ENCODE measurements at regions not wholly inside any gene's neighbourhood (a gene's known extent, or its start where the extent isn't known, plus 50 kb on each side); places are given as distances from the start of the nearest gene placed in this dataset.

DNA sequence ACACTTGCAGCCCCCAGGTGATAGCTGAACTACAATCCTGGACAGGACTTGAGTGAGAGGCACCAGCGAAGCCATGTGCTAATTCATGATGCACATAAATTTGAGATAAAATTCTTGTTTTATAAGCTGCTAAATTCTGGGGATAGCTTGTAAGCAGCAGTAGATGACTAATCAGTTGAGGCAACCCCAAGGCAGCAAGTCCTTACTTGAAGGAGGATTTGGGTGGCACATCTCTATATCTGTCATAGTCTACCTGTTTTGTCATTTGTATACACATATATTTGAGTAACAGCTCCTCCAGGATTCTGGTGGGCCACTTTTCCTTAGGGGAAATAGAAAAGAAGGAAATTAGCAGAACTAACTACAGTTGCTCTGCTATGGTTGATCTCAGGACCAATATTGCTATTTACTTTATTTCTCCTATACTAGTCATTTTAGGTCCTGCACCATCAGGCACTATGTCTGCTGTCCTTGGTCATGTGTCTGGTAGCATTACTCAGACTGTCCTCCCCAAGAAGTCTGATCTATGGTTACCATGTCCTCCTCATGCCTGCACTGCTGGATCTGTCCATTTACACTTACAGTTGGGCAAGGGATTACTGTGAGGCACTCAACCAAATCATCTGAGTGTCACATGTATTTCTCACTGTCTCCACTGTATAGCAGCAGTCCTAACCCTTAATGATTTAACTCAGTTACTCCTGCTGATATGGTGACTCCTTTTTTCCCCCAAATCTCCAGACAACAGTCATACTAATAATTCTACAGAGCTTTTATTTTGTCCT lies 436.0 kb upstream of the CWC22 start:
- DNase-seq (ENCODE audit: low read depth) = no peak
- no peak overlapping the region for H3K4me3 ChIP-seq (ENCODE audit: low read depth, low read length)
- TF ChIP-seq, protein P1, sequence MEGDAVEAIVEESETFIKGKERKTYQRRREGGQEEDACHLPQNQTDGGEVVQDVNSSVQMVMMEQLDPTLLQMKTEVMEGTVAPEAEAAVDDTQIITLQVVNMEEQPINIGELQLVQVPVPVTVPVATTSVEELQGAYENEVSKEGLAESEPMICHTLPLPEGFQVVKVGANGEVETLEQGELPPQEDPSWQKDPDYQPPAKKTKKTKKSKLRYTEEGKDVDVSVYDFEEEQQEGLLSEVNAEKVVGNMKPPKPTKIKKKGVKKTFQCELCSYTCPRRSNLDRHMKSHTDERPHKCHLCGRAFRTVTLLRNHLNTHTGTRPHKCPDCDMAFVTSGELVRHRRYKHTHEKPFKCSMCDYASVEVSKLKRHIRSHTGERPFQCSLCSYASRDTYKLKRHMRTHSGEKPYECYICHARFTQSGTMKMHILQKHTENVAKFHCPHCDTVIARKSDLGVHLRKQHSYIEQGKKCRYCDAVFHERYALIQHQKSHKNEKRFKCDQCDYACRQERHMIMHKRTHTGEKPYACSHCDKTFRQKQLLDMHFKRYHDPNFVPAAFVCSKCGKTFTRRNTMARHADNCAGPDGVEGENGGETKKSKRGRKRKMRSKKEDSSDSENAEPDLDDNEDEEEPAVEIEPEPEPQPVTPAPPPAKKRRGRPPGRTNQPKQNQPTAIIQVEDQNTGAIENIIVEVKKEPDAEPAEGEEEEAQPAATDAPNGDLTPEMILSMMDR (IDR thresholded peaks at IDR 0.05; ENCODE audit: insufficient read depth, low read length) = no peak

- TF ChIP-seq, protein P1 (IDR thresholded peaks at IDR 0.05; ENCODE audit: insufficient read depth, low read length) = no peak
- DNase-seq (ENCODE audit: low read depth) = no peak
These were observed 412.1 kb upstream of the CWC22 start for GRCh38 chr2:180419212-180419611.

GRCh38 chr2:180416627-180417026 lies 409.5 kb upstream of the CWC22 start:
- TF ChIP-seq, protein P1 (IDR thresholded peaks at IDR 0.05; ENCODE audit: insufficient read depth, low read length) = no peak
- DNase-seq (ENCODE audit: low read depth) = no peak
- no peak overlapping the region for H3K4me3 ChIP-seq (ENCODE audit: low read depth, low read length)

More at GRCh38 chr2:180419212-180419611, 412.1 kb upstream of the CWC22 start:
- no peak overlapping the region for H3K4me3 ChIP-seq (ENCODE audit: low read depth, low read length)

DNA sequence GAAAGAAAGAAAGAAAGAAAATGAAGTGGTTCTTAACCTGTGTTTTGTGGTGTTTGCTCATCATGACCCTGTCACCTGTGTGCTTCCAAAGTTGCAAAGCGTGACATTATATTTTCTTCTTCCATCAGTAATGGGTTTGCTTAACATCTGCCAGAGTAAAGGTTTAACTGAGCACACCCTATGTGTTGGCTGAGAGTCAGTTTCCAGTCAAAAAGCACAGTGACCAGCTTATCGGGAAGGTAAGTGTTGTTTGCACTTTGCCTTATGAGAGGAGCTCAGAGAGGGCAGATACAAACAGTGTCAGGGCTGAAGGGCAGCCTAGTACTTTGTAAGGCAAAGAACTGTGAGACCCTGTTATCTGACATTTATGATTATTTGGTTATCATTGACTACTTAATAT lies 406.2 kb upstream of the CWC22 start:
- TF ChIP-seq, protein P1 (IDR thresholded peaks at IDR 0.05; ENCODE audit: insufficient read depth, low read length) = no peak
- no peak for DNase-seq (ENCODE audit: low read depth)
- H3K4me3 ChIP-seq (ENCODE audit: low read depth, low read length) = no peak overlapping the region

DNA sequence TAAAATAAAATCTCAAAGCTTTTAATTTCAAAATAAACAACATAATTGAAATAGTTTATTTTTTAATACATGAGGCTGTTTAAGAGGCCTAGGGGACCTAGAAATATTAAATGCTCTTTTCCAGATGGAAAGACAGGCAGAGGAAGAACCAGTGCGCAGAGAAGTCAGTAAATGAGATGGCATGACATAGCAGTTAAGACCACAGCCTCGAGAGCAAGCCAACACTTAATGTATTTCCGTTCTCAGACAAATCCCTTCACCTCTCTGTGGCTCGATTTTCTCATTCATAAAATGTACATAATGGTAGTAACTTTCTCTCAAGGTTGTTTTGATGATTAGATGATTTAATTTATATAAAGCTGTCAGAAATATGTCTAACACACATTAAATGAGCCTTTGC lies 405.1 kb upstream of the CWC22 start:
- no peak for DNase-seq (ENCODE audit: low read depth)
- TF ChIP-seq, protein P1 (IDR thresholded peaks at IDR 0.05; ENCODE audit: insufficient read depth, low read length) = no peak
- no peak overlapping the region for H3K4me3 ChIP-seq (ENCODE audit: low read depth, low read length)

DNA sequence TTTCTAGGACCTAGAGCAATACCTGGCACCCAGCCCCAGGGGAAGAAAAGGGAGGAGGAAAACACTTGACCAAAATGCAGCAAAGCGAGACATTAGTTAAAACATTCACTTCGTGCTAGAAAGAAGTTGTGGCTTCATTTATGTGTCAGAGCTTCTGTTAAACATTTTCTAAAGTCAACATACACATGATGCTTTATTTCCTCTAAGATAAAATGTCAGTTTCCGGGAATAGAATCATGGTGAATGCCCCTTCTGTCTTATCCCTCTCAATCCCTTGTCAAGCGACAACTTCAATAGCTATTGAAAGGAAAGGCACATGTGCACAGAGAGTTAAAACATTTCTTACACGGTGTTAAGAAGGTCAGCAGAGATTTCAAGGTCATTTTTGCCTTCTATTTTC lies 404.6 kb upstream of the CWC22 start:
- TF ChIP-seq, protein P1 (IDR thresholded peaks at IDR 0.05; ENCODE audit: insufficient read depth, low read length) = no peak
- no peak overlapping the region for H3K4me3 ChIP-seq (ENCODE audit: low read depth, low read length)
- no peak for DNase-seq (ENCODE audit: low read depth)

DNA sequence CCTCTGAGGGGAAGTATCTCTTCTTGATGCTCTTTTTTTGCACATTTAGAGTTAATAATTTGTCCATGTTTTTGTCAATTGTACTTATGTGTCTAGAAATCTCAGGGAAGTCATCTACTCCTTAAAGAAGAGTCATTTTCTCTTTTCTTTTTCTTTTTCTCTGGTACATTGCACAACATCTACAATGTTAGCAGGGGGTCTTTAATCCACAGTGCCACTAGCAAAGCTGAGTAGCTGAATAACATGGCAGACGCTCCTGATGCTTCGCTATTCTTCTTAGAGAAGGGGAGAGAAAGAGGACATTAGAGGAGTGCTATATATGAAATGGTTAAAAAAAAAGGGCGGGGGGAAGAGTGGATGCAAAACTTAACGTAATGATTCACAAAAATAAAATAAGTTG lies 399.6 kb upstream of the CWC22 start:
- TF ChIP-seq, protein P1 (IDR thresholded peaks at IDR 0.05; ENCODE audit: insufficient read depth, low read length) = no peak
- H3K4me3 ChIP-seq (ENCODE audit: low read depth, low read length) = no peak overlapping the region

More for the DNA sequence above, 399.6 kb upstream of the CWC22 start:
- no peak for DNase-seq (ENCODE audit: low read depth)

Measured in fibroblast of the aortic adventitia (primary cell).